Osteocyte (in vitro differentiated cells): ENCODE measurements at regions not wholly inside any gene's neighbourhood (a gene's known extent, or its start where the extent isn't known, plus 50 kb on each side); places are given as distances from the start of the nearest gene placed in this dataset.

ENCODE experiments used
- DNase-seq: peaks from one replicate; pipeline ENCODE4 v3.0.0; 2021; ENCODE audit warnings: mixed read lengths; ENCODE audit not compliant: unreplicated experiment; ENCODE audit errors: extremely low spot score
- H3K27ac Mint-ChIP-seq: one replicate; pipeline ENCODE4 v1.8.0; 2021; ENCODE audit warnings: mild to moderate bottlenecking, mixed read lengths; ENCODE audit not compliant: unreplicated experiment
- H3K27me3 Mint-ChIP-seq: one replicate; pipeline ENCODE4 v1.8.0; 2021; ENCODE audit warnings: mixed read lengths; ENCODE audit not compliant: unreplicated experiment
- H3K36me3 Mint-ChIP-seq: one replicate; pipeline ENCODE4 v1.8.0; 2021; ENCODE audit warnings: mixed read lengths; ENCODE audit not compliant: unreplicated experiment
- H3K4me1 Mint-ChIP-seq: one replicate; pipeline ENCODE4 v1.8.0; 2021; ENCODE audit warnings: mixed read lengths; ENCODE audit not compliant: unreplicated experiment
- H3K4me3 Mint-ChIP-seq: one replicate; pipeline ENCODE4 v1.8.0; 2021; ENCODE audit warnings: mild to moderate bottlenecking, moderate library complexity, mixed read lengths; ENCODE audit not compliant: unreplicated experiment
- H3K9me3 Mint-ChIP-seq: one replicate; pipeline ENCODE4 v1.8.0; 2021; ENCODE audit warnings: mixed read lengths; ENCODE audit not compliant: unreplicated experiment
- CTCF ChIP-seq: fragments of 200-600 bp; sonication (generic); IDR thresholded peaks from 2 replicates; pipeline ENCODE4 v1.5.0; 2021; ENCODE audit warnings: antibody characterized with exemption, mild to moderate bottlenecking, moderate library complexity

DNA sequence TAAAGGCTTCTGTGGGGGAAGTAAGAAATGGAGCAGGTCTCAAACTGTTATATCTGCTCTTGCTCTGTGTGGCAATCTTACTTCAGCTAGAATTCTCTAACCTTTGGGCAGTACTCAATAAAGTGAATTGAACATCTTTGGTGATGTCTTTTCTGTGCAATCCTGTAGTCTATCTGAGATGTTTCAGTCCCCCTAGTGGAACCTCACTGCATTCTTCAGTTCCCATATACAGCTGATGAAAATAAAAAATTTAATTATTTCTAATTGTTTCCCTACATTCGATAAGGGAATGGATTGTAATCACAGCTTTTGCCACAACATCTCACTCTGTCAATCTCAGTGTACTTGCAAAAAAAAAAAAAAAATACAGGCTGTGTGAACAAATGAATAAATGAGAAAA lies 522.6 kb downstream of the DNAJB9 start:
- no peak for DNase-seq
- Mint-ChIP-seq H3K4me3 (no peak overlapping the region), H3K36me3 (no peaks in the 10 kb centered on the region), H3K27ac (no peak overlapping the region), H3K9me3 (peaks cover 7% of the 10 kb centered on the region), H3K4me1 (no peaks in the 10 kb centered on the region), H3K27me3 (no peaks in the 10 kb centered on the region)
- no peak for TF ChIP-seq CTCF

GRCh38 chr7:109101332-109101731 lies 531.7 kb downstream of the DNAJB9 start:
- H3K4me3 Mint-ChIP-seq: no peak overlapping the region
- no peaks in the 10 kb centered on the region for H3K4me1 Mint-ChIP-seq
- H3K27me3 Mint-ChIP-seq: no peaks in the 10 kb centered on the region
- H3K36me3 Mint-ChIP-seq: no peaks in the 10 kb centered on the region
- no peak for DNase-seq
- no peak for TF ChIP-seq CTCF
- no peak overlapping the region for H3K27ac Mint-ChIP-seq
- H3K9me3 Mint-ChIP-seq: no peaks in the 10 kb centered on the region

- Mint-ChIP-seq H3K4me1 (no peaks in the 10 kb centered on the region), H3K4me3 (no peak overlapping the region)
Measured at GRCh38 chr7:109109558-109109957, 539.9 kb downstream of the DNAJB9 start.

DNA sequence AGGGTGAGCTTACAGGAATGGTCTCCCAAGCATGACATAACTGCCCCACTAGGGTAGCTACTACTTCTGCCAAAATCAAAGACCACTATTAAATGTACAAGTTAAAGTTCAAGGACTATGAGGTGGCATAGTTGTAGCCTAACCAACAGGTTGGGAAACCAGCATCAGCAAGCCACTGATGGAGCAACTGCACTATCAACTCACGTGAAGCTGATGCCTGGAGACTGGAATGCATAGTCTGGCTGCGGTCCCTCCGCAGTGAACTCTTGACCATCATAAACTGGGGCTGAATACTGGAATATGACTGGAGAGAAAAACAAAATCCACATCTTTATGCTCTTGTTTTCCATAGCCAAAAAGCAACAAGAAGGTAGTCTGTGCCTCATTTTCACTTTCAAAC lies 541.4 kb downstream of the DNAJB9 start:
- no peak overlapping the region for H3K4me3 Mint-ChIP-seq
- H3K27ac Mint-ChIP-seq: no peak overlapping the region
- DNase-seq: no peak
- H3K9me3 Mint-ChIP-seq: peaks cover 4% of the 10 kb centered on the region
- no peak for TF ChIP-seq CTCF
- no peaks in the 10 kb centered on the region for H3K27me3 Mint-ChIP-seq
- no peaks in the 10 kb centered on the region for H3K36me3 Mint-ChIP-seq
- H3K4me1 Mint-ChIP-seq: no peaks in the 10 kb centered on the region

More at GRCh38 chr7:109109558-109109957, 539.9 kb downstream of the DNAJB9 start:
- DNase-seq: no peak
- Mint-ChIP-seq H3K27me3 (no peaks in the 10 kb centered on the region), H3K27ac (no peak overlapping the region), H3K36me3 (no peaks in the 10 kb centered on the region), H3K9me3 (peaks cover 4% of the 10 kb centered on the region)
- no peak for TF ChIP-seq CTCF

DNA sequence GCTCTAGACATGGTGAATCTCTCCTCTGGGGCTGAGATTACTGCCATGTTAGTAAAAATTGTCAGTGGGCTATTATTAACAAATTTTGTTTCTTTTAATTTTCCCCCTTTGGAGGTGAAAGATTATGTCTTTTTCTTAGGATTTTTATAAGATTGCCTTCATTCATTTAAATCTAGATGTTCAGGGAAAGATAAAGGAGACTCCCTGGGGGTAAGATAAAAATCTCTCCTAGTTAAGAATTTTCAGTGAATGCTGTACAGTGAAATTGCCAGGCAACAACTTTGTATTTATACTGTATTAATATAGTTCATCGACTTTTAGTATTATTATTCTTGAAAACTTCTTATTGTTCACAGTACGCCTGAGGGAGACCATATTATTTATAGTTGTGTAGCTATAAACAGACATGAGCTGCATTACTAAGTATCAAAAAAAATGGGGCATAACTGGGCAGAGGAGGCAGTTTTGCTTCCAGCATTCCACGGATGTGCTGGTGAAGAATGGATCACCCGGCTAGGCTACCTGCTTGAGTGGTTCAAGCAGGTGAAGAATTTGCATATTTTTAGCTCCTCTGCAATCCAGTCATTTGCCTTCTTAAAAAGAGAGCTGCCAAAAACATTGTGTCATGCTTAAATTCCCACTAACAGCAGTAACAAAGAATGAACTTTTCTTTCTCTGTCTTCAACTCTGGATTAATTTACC lies 552.1 kb downstream of the DNAJB9 start:
- H3K27me3 Mint-ChIP-seq: peaks cover 3% of the 10 kb centered on the region
- no peak for DNase-seq
- no peaks in the 10 kb centered on the region for H3K4me1 Mint-ChIP-seq
- no peak overlapping the region for H3K27ac Mint-ChIP-seq
- TF ChIP-seq CTCF: no peak
- no peaks in the 10 kb centered on the region for H3K36me3 Mint-ChIP-seq
- H3K9me3 Mint-ChIP-seq: no peaks in the 10 kb centered on the region
- no peak overlapping the region for H3K4me3 Mint-ChIP-seq
